Neural cell (in vitro differentiated cells): ENCODE measurements at regions not wholly inside any gene's neighbourhood (a gene's known extent, or its start where the extent isn't known, plus 50 kb on each side); places are given as distances from the start of the nearest gene placed in this dataset.

Experiments used
- H2AFZ ChIP-seq: fragments of 200-600, 300-800 bp; sonication (generic), shearing (Covaris generic); 2 replicates; pipeline ENCODE4 v1.6.0; 2014; ENCODE audit warnings: low read depth, mild to moderate bottlenecking, antibody characterized with exemption, low read length, moderate library complexity
- H3F3A ChIP-seq: fragments of 200-600 bp; shearing (Covaris generic); 2 replicates; pipeline ENCODE4 v1.6.1; 2016; ENCODE audit warnings: mild to moderate bottlenecking, moderate library complexity, mixed read lengths, antibody characterized with exemption, low read length; ENCODE audit not compliant: insufficient read depth, poor library complexity, severe bottlenecking
- H3K27ac ChIP-seq: fragments of 200-600, 300-800 bp; sonication (generic), shearing (Covaris generic); 2 replicates; pipeline ENCODE4 v1.5.1; 2014; ENCODE audit warnings: mild to moderate bottlenecking, low read length, moderate library complexity
- H3K27me3 ChIP-seq: fragments of 300-800, 200-600 bp; sonication (generic), shearing (Covaris generic); 2 replicates; pipeline ENCODE4 v1.6.0; 2014; ENCODE audit warnings: mild to moderate bottlenecking, low read depth, low read length, moderate library complexity; ENCODE audit not compliant: insufficient read depth
- H3K36me3 ChIP-seq: fragments of 300-800, 200-600 bp; sonication (generic), shearing (Covaris generic); 2 replicates; pipeline ENCODE4 v1.5.1; 2014; ENCODE audit warnings: mild to moderate bottlenecking, antibody characterized with exemption, low read length, moderate library complexity; ENCODE audit not compliant: insufficient read depth
- H3K4me2 ChIP-seq: fragments of 300-800, 200-600 bp; sonication (generic), shearing (Covaris generic); 2 replicates; pipeline ENCODE4 v1.6.0; 2014; ENCODE audit warnings: mild to moderate bottlenecking, low read length
- H3K4me3 ChIP-seq: fragments of 300-800, 200-600 bp; sonication (generic), shearing (Covaris generic); 2 replicates; pipeline ENCODE4 v1.5.1; 2014; ENCODE audit warnings: mild to moderate bottlenecking, low read length, moderate library complexity
- H3K79me2 ChIP-seq: fragments of 200-600 bp; shearing (Covaris generic); replicated peaks from 2 replicates; pipeline ENCODE4 v1.6.0; 2014; ENCODE audit warnings: mild to moderate bottlenecking, low read length, moderate library complexity; ENCODE audit not compliant: insufficient read depth
- H3K9ac ChIP-seq: fragments of 300-800, 200-600 bp; sonication (generic), shearing (Covaris generic); 2 replicates; pipeline ENCODE4 v1.6.1; 2016; ENCODE audit warnings: mild to moderate bottlenecking, low read length, mixed read lengths
- H3K9me2 ChIP-seq: fragments of 200-600 bp; shearing (Covaris generic); 2 replicates; pipeline ENCODE4 v1.6.1; 2016; ENCODE audit warnings: mild to moderate bottlenecking, low read length, mixed read lengths; ENCODE audit not compliant: insufficient read depth
- H3K9me3 ChIP-seq: fragments of 200-600, 300-800 bp; sonication (generic), shearing (Covaris generic); 2 replicates; pipeline ENCODE4 v1.6.1; 2016; ENCODE audit warnings: mild to moderate bottlenecking, mixed run types, low read length, moderate library complexity, mixed read lengths
- H4K20me1 ChIP-seq: fragments of 200-600 bp; shearing (Covaris generic); 2 replicates; pipeline ENCODE4 v1.6.1; 2016; ENCODE audit warnings: mild to moderate bottlenecking, mixed run types; ENCODE audit not compliant: insufficient read depth
- CTCF ChIP-seq: fragments of 450-650 bp; IDR thresholded peaks from 2 replicates; pipeline ENCODE4 v1.5.1; 2014; ENCODE audit warnings: antibody characterized with exemption, mild to moderate bottlenecking, moderate library complexity; ENCODE audit not compliant: poor library complexity, severe bottlenecking
- EP300 ChIP-seq: fragments of 450-650 bp; conservative IDR thresholded peaks from 2 replicates; pipeline ENCODE4 v1.6.1; 2014; ENCODE audit warnings: antibody characterized with exemption, mild to moderate bottlenecking, moderate library complexity; ENCODE audit not compliant: poor library complexity, severe bottlenecking
- EZH2 ChIP-seq: fragments of 200-600, 300-800 bp; shearing (Covaris generic), sonication (generic); IDR thresholded peaks from 2 replicates; pipeline ENCODE4 v1.6.1; 2014; ENCODE audit warnings: antibody characterized with exemption, low read length, borderline replicate concordance, mild to moderate bottlenecking; ENCODE audit not compliant: insufficient read depth, poor library complexity, severe bottlenecking
- MXI1 ChIP-seq: fragments of 450-650 bp; conservative IDR thresholded peaks from 2 replicates; pipeline ENCODE4 v1.6.1; 2014; ENCODE audit warnings: antibody characterized with exemption, mild to moderate bottlenecking; ENCODE audit not compliant: poor library complexity, severe bottlenecking
- POLR2AphosphoS5 ChIP-seq: IDR thresholded peaks from 2 replicates; pipeline ENCODE4 v1.6.1; 2012
- RAD21 ChIP-seq: fragments of 450-650 bp; conservative IDR thresholded peaks from 2 replicates; pipeline ENCODE4 v1.6.1; 2014; ENCODE audit warnings: antibody characterized with exemption, mild to moderate bottlenecking, moderate library complexity
- REST ChIP-seq: IDR thresholded peaks from 2 replicates; pipeline ENCODE4 v1.6.1; 2012; ENCODE audit warnings: borderline replicate concordance
- SMC3 ChIP-seq: fragments of 450-650 bp; conservative IDR thresholded peaks from 2 replicates; pipeline ENCODE4 v1.6.1; 2014; ENCODE audit warnings: antibody characterized with exemption, mild to moderate bottlenecking, moderate library complexity; ENCODE audit not compliant: poor library complexity
- TAF1 ChIP-seq: IDR thresholded peaks from 2 replicates; pipeline ENCODE4 v1.6.1; 2012; ENCODE audit warnings: low read depth

GRCh38 chr13:39943711-39944110 lies 288.2 kb downstream of the COG6 start:
- Histone ChIP-seq H3K79me2 (no peaks in the 10 kb centered on the region), H3K27ac (no peak overlapping the region), H3K36me3 (no peaks in the 10 kb centered on the region), H3K27me3 (no peaks in the 10 kb centered on the region), H3K9me2 (no peaks in the 10 kb centered on the region), H3K9me3 (no peaks in the 10 kb centered on the region), H4K20me1 (no peaks in the 10 kb centered on the region), H2AFZ (no peak overlapping the region), H3F3A (no peaks in the 10 kb centered on the region), H3K4me3 (no peak overlapping the region), H3K4me2 (no peak overlapping the region), H3K9ac (no peak overlapping the region)
- TF ChIP-seq MXI1 (no peak), POLR2AphosphoS5 (no peak), TAF1 (no peak), SMC3 (no peak), EZH2 (no peak), RAD21 (no peak), EP300 (no peak)

- Histone ChIP-seq H3K79me2 (no peaks in the 10 kb centered on the region), H3F3A (no peaks in the 10 kb centered on the region), H3K4me3 (no peak overlapping the region), H3K27ac (no peak overlapping the region), H3K4me2 (no peak overlapping the region), H2AFZ (no peak overlapping the region), H4K20me1 (no peaks in the 10 kb centered on the region), H3K9me3 (no peaks in the 10 kb centered on the region), H3K9me2 (no peaks in the 10 kb centered on the region), H3K9ac (no peak overlapping the region), H3K27me3 (no peaks in the 10 kb centered on the region), H3K36me3 (no peaks in the 10 kb centered on the region)
- TF ChIP-seq CTCF (no peak), RAD21 (no peak), MXI1 (no peak), SMC3 (no peak), EZH2 (no peak), POLR2AphosphoS5 (no peak), EP300 (no peak), TAF1 (no peak), REST (no peak)
Observed at GRCh38 chr13:39945226-39945625, 289.8 kb downstream of the COG6 start.

GRCh38 chr13:39946769-39947168 lies 291.3 kb downstream of the COG6 start:
- Histone ChIP-seq H3K9me3 (no peaks in the 10 kb centered on the region), H3K27me3 (no peaks in the 10 kb centered on the region), H3K36me3 (no peaks in the 10 kb centered on the region), H4K20me1 (no peaks in the 10 kb centered on the region), H3K4me2 (no peak overlapping the region), H3K9me2 (no peaks in the 10 kb centered on the region), H3K79me2 (no peaks in the 10 kb centered on the region), H3K9ac (no peak overlapping the region), H3K27ac (no peak overlapping the region), H2AFZ (no peak overlapping the region), H3K4me3 (no peak overlapping the region), H3F3A (no peaks in the 10 kb centered on the region)
- TF ChIP-seq EP300 (no peak), REST (no peak), CTCF (no peak), SMC3 (no peak), MXI1 (no peak)
